ENCODE measurements at regions not wholly inside any gene's neighbourhood (a gene's known extent, or its start where the extent isn't known, plus 50 kb on each side); places are given as distances from the start of the nearest gene placed in this dataset.

DNA sequence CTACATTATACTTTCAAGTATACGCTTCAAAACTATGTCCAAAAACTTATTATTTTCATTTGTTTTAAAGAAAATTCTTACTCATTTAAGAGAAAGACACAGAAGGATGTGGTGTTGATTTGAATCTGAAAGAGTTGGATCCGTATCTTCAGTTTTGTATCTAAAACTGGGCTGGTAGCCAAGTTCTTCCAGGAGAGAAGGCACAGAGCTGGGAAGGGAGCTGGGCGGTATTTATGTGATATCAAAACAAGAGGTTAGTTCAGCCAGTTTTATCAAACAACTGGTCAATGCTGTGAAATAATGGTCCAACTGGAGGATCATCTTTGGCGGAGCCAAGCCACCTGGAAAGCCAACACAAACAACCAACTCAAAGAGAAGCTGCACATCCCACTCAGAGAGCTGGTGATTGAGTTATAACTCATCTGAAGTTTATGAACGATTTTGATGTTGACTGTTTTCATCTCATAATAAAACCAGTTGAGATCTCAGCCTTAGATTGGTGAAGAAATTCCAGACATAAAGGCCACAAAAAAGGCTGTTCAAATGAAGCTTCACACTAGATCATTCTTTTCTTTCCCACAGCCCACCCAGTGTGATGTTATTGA is 489.6 kb upstream of the RASGRP1 start:
- in situ Hi-C loops (cut with HindIII; ENCODE audit: low pct_ligation_motif_present, low sequenced_read_pairs), result no loop called here
- H3K36me3 ChIP-seq (replicated peaks), result no peaks in the 10 kb centered on the region
- no peak overlapping the region for H3K4me3 ChIP-seq (ENCODE audit: low read depth, low read length)
- no peaks in the 10 kb centered on the region for H3K27me3 ChIP-seq (replicated peaks)
- H3K27ac ChIP-seq, result no peak overlapping the region
- peak; percentile 2 for DNase-seq
- TF ChIP-seq, protein P1, sequence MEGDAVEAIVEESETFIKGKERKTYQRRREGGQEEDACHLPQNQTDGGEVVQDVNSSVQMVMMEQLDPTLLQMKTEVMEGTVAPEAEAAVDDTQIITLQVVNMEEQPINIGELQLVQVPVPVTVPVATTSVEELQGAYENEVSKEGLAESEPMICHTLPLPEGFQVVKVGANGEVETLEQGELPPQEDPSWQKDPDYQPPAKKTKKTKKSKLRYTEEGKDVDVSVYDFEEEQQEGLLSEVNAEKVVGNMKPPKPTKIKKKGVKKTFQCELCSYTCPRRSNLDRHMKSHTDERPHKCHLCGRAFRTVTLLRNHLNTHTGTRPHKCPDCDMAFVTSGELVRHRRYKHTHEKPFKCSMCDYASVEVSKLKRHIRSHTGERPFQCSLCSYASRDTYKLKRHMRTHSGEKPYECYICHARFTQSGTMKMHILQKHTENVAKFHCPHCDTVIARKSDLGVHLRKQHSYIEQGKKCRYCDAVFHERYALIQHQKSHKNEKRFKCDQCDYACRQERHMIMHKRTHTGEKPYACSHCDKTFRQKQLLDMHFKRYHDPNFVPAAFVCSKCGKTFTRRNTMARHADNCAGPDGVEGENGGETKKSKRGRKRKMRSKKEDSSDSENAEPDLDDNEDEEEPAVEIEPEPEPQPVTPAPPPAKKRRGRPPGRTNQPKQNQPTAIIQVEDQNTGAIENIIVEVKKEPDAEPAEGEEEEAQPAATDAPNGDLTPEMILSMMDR (IDR thresholded peaks at IDR 0.05; ENCODE audit: low read depth, low read length, missing control alignments), result no peak

DNA sequence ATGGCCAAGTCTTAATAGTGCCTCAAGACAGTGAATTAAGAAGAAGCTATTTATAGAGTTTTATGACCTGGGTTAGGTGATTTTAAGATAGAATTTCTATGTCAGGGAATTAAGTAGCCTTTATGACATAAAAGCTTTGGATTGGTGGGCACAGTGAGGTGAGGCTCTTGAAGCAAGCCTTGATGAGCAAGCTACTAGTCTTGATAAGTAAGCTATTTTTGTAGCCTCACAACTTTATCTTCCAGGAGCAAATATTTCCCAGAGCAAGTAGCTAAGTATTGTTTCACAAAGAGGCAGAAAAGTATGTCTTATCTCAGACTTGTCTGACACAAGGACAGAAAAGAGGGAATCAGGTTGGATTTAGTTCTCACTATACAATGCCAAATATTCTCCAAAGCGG is 491.7 kb upstream of the RASGRP1 start:
- Histone ChIP-seq H3K4me3 (ENCODE audit: low read depth, low read length) (no peak overlapping the region), H3K27me3 (replicated peaks) (no peaks in the 10 kb centered on the region), H3K36me3 (replicated peaks) (no peaks in the 10 kb centered on the region), H3K27ac (no peak overlapping the region)
- TF ChIP-seq, protein P1 (IDR thresholded peaks at IDR 0.05; ENCODE audit: low read depth, low read length, missing control alignments), result no peak
- in situ Hi-C loops (cut with HindIII; ENCODE audit: low pct_ligation_motif_present, low sequenced_read_pairs), result no loop called here
- DNase-seq, result no peak

DNA sequence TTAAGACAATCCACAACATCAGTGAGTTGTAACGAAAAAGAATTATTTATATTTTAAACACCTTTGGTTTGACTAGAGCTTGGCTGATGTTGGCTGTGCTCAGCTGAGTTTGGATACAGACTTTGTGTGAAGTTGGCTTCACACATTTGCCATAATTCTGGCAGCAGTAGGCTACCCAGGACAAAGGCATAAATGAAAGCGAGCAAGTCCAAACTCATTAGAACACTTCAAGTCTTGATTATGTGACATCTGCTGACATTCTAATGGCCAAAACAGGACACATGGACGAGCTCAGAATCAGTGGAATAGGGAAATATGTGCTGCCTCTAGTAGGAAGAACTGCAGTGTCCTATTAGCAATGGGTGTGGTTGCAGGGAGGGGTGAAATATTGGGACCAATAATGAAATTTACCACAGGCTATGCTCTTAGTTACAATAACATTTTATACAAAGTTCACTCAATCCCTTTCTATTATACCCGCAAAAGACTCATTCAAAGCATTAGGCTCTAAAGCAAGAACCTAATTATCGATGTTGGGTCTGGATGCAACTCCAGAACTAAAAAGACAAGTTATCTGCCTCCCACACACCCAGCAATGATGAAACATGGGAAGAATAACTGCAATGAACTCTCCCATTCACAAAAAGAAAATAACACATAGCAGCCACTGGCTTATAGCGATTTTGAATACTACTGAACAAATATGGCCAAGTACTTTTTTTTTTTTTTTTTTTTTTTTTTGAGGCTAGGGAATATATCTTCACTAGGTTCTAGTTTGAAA is 493.9 kb upstream of the RASGRP1 start:
- in situ Hi-C loops (cut with HindIII; ENCODE audit: low pct_ligation_motif_present, low sequenced_read_pairs), result no loop called here
- TF ChIP-seq, protein P1 (IDR thresholded peaks at IDR 0.05; ENCODE audit: low read depth, low read length, missing control alignments), result no peak
- H3K27ac ChIP-seq, result no peak overlapping the region
- no peaks in the 10 kb centered on the region for H3K36me3 ChIP-seq (replicated peaks)
- no peaks in the 10 kb centered on the region for H3K27me3 ChIP-seq (replicated peaks)
- no peak for DNase-seq
- H3K4me3 ChIP-seq (ENCODE audit: low read depth, low read length), result no peak overlapping the region

DNA sequence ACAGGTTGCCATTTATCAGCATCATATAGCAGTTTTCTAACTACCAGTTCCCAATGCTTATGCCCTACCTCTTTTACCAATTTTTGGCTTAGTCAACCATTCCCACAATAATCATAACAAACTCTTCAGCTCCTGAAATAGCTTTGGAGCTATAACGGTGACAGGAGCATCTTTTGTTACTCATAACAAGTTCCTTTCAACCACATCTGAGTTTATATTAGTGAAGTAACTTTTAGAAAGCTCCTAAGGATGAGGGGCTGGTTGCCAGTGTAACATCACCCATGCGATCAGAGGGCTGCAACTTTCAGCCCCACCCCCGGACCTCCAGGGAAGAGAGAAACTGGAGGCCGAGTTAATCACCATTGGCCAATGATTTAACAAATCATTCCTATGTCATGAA is 495.3 kb upstream of the RASGRP1 start:
- no peak for DNase-seq
- TF ChIP-seq, protein P1 (IDR thresholded peaks at IDR 0.05; ENCODE audit: low read depth, low read length, missing control alignments), result no peak
- no peak overlapping the region for H3K27ac ChIP-seq
- H3K4me3 ChIP-seq (ENCODE audit: low read depth, low read length), result no peak overlapping the region
- no peaks in the 10 kb centered on the region for H3K27me3 ChIP-seq (replicated peaks)
- in situ Hi-C loops (cut with HindIII; ENCODE audit: low pct_ligation_motif_present, low sequenced_read_pairs), result no loop called here
- H3K36me3 ChIP-seq (replicated peaks), result no peaks in the 10 kb centered on the region

DNA sequence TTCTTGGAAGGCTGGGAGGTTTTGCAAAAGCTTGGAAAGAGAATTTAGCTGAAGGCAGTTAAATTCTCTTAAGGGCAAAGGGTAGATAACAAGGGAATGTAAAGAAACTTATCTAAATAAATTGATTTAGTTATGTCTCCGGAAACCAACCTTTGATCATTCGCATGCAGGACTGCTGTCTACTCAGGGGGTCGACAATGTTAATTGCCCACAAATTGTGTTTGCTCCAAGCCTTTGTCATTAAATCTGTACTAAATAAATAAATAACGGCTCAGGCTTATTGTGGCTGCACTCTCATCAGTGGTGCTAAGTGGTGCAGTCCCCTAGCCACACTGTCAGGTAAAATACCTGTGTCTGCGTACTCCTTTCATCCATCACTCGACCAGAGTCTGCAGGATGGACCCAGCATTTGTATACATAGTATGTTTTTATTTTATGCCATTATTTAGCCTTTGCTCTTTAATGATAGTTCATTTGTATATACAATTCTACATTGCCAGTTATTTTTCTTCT is 497.4 kb upstream of the RASGRP1 start:
- TF ChIP-seq, protein P1 (IDR thresholded peaks at IDR 0.05; ENCODE audit: low read depth, low read length, missing control alignments), result no peak
- Histone ChIP-seq H3K4me3 (ENCODE audit: low read depth, low read length) (no peak overlapping the region), H3K27ac (no peak overlapping the region), H3K36me3 (replicated peaks) (no peaks in the 10 kb centered on the region), H3K27me3 (replicated peaks) (no peaks in the 10 kb centered on the region)
- no peak for DNase-seq
- in situ Hi-C loops (cut with HindIII; ENCODE audit: low pct_ligation_motif_present, low sequenced_read_pairs), result no loop called here

Measured in brain microvascular endothelial cell (primary cell).